ENCODE measurements at regions not wholly inside any gene's neighbourhood (a gene's known extent, or its start where the extent isn't known, plus 50 kb on each side); places are given as distances from the start of the nearest gene placed in this dataset.
"Not testable (repeated sequence)": the region's sequence is repeated elsewhere in the genome, so short reads cannot be mapped to it uniquely, and the experiment has no call there.

- no peak for DNase-seq
These were observed 403.1 kb downstream of the TMEM121 start for GRCh38 chr14:105929327-105930081.

GRCh38 chr14:105930572-105930971 is 404.2 kb downstream of the TMEM121 start:
- DNase-seq, result no peak

GRCh38 chr14:105931808-105932483 is 405.6 kb downstream of the TMEM121 start:
- DNase-seq, result no peak

- no peak for DNase-seq
These were observed 406.9 kb downstream of the TMEM121 start for GRCh38 chr14:105933238-105933637.

GRCh38 chr14:105935384-105935783 is 409.0 kb downstream of the TMEM121 start:
- no peak for DNase-seq

- no peak for DNase-seq
These were observed 411.1 kb downstream of the TMEM121 start for GRCh38 chr14:105937253-105938054.

- DNase-seq, result no peak
These were observed 411.9 kb downstream of the TMEM121 start for GRCh38 chr14:105938055-105938863.

GRCh38 chr14:105938959-105939358 is 412.6 kb downstream of the TMEM121 start:
- DNase-seq, result no peak

- no peak for DNase-seq
These were observed 413.6 kb downstream of the TMEM121 start for GRCh38 chr14:105939810-105940508.

- no peak for DNase-seq
These were observed 414.3 kb downstream of the TMEM121 start for GRCh38 chr14:105940534-105941225.

- DNase-seq, result no peak
These were observed 415.1 kb downstream of the TMEM121 start for GRCh38 chr14:105941226-105942166.

GRCh38 chr14:105942725-105943124 is 416.3 kb downstream of the TMEM121 start:
- not testable (repeated sequence) for DNase-seq

- DNase-seq, result no peak
These were observed 417.7 kb downstream of the TMEM121 start for GRCh38 chr14:105943973-105944602.

- DNase-seq, result peak; percentile 81 to 84
These were observed 418.5 kb downstream of the TMEM121 start for GRCh38 chr14:105944632-105945610.

GRCh38 chr14:105945896-105946295 is 419.5 kb downstream of the TMEM121 start:
- peak in 1 of 2 donors; percentile 18 for DNase-seq

- DNase-seq, result no peak
These were observed 421.2 kb downstream of the TMEM121 start for GRCh38 chr14:105947599-105947998.

GRCh38 chr14:105948955-105949354 is 422.6 kb downstream of the TMEM121 start:
- DNase-seq, result not testable (repeated sequence)

- not testable (repeated sequence) for DNase-seq
These were observed 424.0 kb downstream of the TMEM121 start for GRCh38 chr14:105950364-105950892.

Data from stimulated activated CD4-positive, alpha-beta T cell treated with anti-CD3 and anti-CD28 coated beads, Interleukin-2, amount 100 ng/mL, for 48 hours (primary cell).